SK-N-SH treated with all-trans-retinoic acid at 6 μM for 48 hours (cell line): ENCODE measurements at regions not wholly inside any gene's neighbourhood (a gene's known extent, or its start where the extent isn't known, plus 50 kb on each side); places are given as distances from the start of the nearest gene placed in this dataset.

Experiments
- ATAC-seq: fragments of 200-7000 bp; cut with Tn5 transposase; 3 replicates; pipeline ENCODE4 v1.9.1; 2020; ENCODE audit warnings: mild to moderate bottlenecking, moderate library complexity
- ARNTL ChIP-seq: fragments of 450-650 bp; formaldehyde crosslinking; IDR thresholded peaks from 2 replicates; pipeline ENCODE4 v1.5.0; 2020; ENCODE audit warnings: low read depth, mild to moderate bottlenecking, moderate library complexity, borderline replicate concordance
- BACH2 ChIP-seq: fragments of 250-450 bp; sonication (Bioruptor Pico); IDR thresholded peaks from 2 replicates; pipeline ENCODE4 v1.9.0; 2021; ENCODE audit warnings: mild to moderate bottlenecking, borderline replicate concordance
- CREB5 ChIP-seq: fragments of 250-450 bp; sonication (Bioruptor Pico); IDR thresholded peaks from 2 replicates; pipeline ENCODE4 v1.5.1; 2020; ENCODE audit warnings: low read depth, mild to moderate bottlenecking, moderate library complexity
- CSDC2 ChIP-seq: fragments of 250-450 bp; sonication (Bioruptor Pico); IDR thresholded peaks from 2 replicates; pipeline ENCODE4 v1.5.0; 2020; ENCODE audit warnings: mild to moderate bottlenecking, moderate library complexity
- CSRNP3 ChIP-seq: fragments of 250-450 bp; sonication (Bioruptor Pico); IDR thresholded peaks from 2 replicates; pipeline ENCODE4 v1.5.1; 2021; ENCODE audit warnings: mild to moderate bottlenecking, moderate library complexity
- ESRRG ChIP-seq: fragments of 250-450 bp; sonication (Bioruptor Pico); IDR thresholded peaks from 2 replicates; pipeline ENCODE4 v1.6.1; 2021; ENCODE audit warnings: mild to moderate bottlenecking
- GLIS3 ChIP-seq: fragments of 250-450 bp; sonication (Bioruptor Pico); IDR thresholded peaks from 2 replicates; pipeline ENCODE4 v1.5.0; 2020; ENCODE audit warnings: mild to moderate bottlenecking, moderate library complexity
- ISL1 ChIP-seq: fragments of 250-450 bp; sonication (Bioruptor Pico); IDR thresholded peaks from 2 replicates; pipeline ENCODE4 v2.1.2; 2022; ENCODE audit warnings: mild to moderate bottlenecking, moderate library complexity
- OSR1 ChIP-seq: fragments of 250-450 bp; sonication (Bioruptor Pico); IDR thresholded peaks from 2 replicates; pipeline ENCODE4 v1.8.0; 2022; ENCODE audit warnings: moderate library complexity, mild to moderate bottlenecking, inconsistent platforms
- PATZ1 ChIP-seq: fragments of 250-450 bp; sonication (Bioruptor Pico); IDR thresholded peaks from 2 replicates; pipeline ENCODE4 v1.8.0; 2020; ENCODE audit warnings: mild to moderate bottlenecking, moderate library complexity, borderline replicate concordance
- POU6F1 ChIP-seq: fragments of 250-450 bp; sonication (Bioruptor Pico); IDR thresholded peaks from 2 replicates; pipeline ENCODE4 v1.8.0; 2021; ENCODE audit warnings: low read depth, mild to moderate bottlenecking, moderate library complexity, borderline replicate concordance
- PPARA ChIP-seq: fragments of 250-450 bp; sonication (Bioruptor Pico); IDR thresholded peaks from 2 replicates; pipeline ENCODE4 v1.5.0; 2020; ENCODE audit warnings: mild to moderate bottlenecking, borderline replicate concordance
- RARB ChIP-seq: fragments of 250-450 bp; sonication (Bioruptor Pico); IDR thresholded peaks from 2 replicates; pipeline ENCODE4 v1.8.0; 2021; ENCODE audit warnings: mild to moderate bottlenecking, moderate library complexity
- SNAI2 ChIP-seq: fragments of 250-450 bp; sonication (Bioruptor Pico); IDR thresholded peaks from 2 replicates; pipeline ENCODE4 v1.5.0; 2020; ENCODE audit warnings: mild to moderate bottlenecking, moderate library complexity
- TCF4 ChIP-seq: fragments of 250-450 bp; sonication (Bioruptor Pico); IDR thresholded peaks from 2 replicates; pipeline ENCODE4 v1.8.0; 2021; ENCODE audit warnings: mild to moderate bottlenecking, moderate library complexity, borderline replicate concordance
- TOX ChIP-seq: fragments of 250-450 bp; sonication (Bioruptor Pico); IDR thresholded peaks from 2 replicates; pipeline ENCODE4 v1.8.0; 2021; ENCODE audit warnings: mild to moderate bottlenecking, moderate library complexity, borderline replicate concordance
- TSHZ2 ChIP-seq: fragments of 250-450 bp; sonication (Bioruptor Pico); IDR thresholded peaks from 2 replicates; pipeline ENCODE4 v1.5.0; 2020; ENCODE audit warnings: mild to moderate bottlenecking, moderate library complexity
- ZC3H10 ChIP-seq: fragments of 250-450 bp; sonication (Bioruptor Pico); IDR thresholded peaks from 2 replicates; pipeline ENCODE4 v1.5.1; 2021; ENCODE audit warnings: mild to moderate bottlenecking, moderate library complexity
- ZFP3 ChIP-seq: fragments of 250-450 bp; sonication (Bioruptor Pico); IDR thresholded peaks from 2 replicates; pipeline ENCODE4 v1.5.0; 2020; ENCODE audit warnings: mild to moderate bottlenecking, moderate library complexity
- ZFP30 ChIP-seq: fragments of 450-650 bp; formaldehyde crosslinking; IDR thresholded peaks from 2 replicates; pipeline ENCODE4 v1.5.0; 2022; ENCODE audit warnings: mild to moderate bottlenecking, moderate library complexity
- ZNF565 ChIP-seq: fragments of 450-650 bp; formaldehyde crosslinking; conservative IDR thresholded peaks from 2 replicates; pipeline ENCODE4 v1.5.0; 2020; ENCODE audit warnings: low read depth, mild to moderate bottlenecking, moderate library complexity
- ZNF70 ChIP-seq: fragments of 450-650 bp; formaldehyde crosslinking; IDR thresholded peaks from 2 replicates; pipeline ENCODE4 v1.5.0; 2020; ENCODE audit warnings: mild to moderate bottlenecking, moderate library complexity
- ZNF8 ChIP-seq: fragments of 450-650 bp; formaldehyde crosslinking; IDR thresholded peaks from 2 replicates; pipeline ENCODE4 v1.5.0; 2020; ENCODE audit warnings: mild to moderate bottlenecking, moderate library complexity

GRCh38 chr6:154567695-154568220 lies 57.3 kb upstream of the CNKSR3 start:
- no peak for ATAC-seq
- no peak for TF ChIP-seq PATZ1

- ATAC-seq = peak; percentile 64
- TF ChIP-seq SNAI2 (CRISPR knock-in tag) (no peak), TCF4 (peak; percentile 93), ISL1 (CRISPR knock-in tag) (peak; percentile 35; the same call in 1 of the 2 replicates), GLIS3 (CRISPR knock-in tag) (no peak), ZNF565 (CRISPR knock-in tag) (no peak), RARB (CRISPR knock-in tag) (no peak), ZFP30 (CRISPR knock-in tag) (no peak), OSR1 (CRISPR knock-in tag) (no peak), CREB5 (0 out of 2 replicates have a peak, but pooled peaks have one; percentile 10), PPARA (CRISPR knock-in tag) (no peak), CSDC2 (no peak), ZNF70 (CRISPR knock-in tag) (no peak), ZNF8 (CRISPR knock-in tag) (no peak), POU6F1 (no peak), PATZ1 (no peak), ARNTL (CRISPR knock-in tag) (no peak), TOX (CRISPR knock-in tag) (no peak), ZC3H10 (CRISPR knock-in tag) (no peak), TSHZ2 (CRISPR knock-in tag) (peak; percentile 77; the same call in 1 of the 2 replicates), ZFP3 (CRISPR knock-in tag) (no peak), CSRNP3 (peak; percentile 74; the same call in 1 of the 2 replicates), BACH2 (CRISPR knock-in tag) (no peak), ESRRG (CRISPR knock-in tag) (no peak)
- TF ChIP-seq, all 23 proteins: peak for 5
Observed at GRCh38 chr6:154569156-154569862, 58.8 kb upstream of the CNKSR3 start.
